ENCODE measurements at regions not wholly inside any gene's neighbourhood (a gene's known extent, or its start where the extent isn't known, plus 50 kb on each side); places are given as distances from the start of the nearest gene placed in this dataset.
A peak's percentile ranks its signal among the peaks of the same experiment; 100 is the strongest.
"Not testable (repeated sequence)": the region's sequence is repeated elsewhere in the genome, so short reads cannot be mapped to it uniquely, and the experiment has no call there.

DNA sequence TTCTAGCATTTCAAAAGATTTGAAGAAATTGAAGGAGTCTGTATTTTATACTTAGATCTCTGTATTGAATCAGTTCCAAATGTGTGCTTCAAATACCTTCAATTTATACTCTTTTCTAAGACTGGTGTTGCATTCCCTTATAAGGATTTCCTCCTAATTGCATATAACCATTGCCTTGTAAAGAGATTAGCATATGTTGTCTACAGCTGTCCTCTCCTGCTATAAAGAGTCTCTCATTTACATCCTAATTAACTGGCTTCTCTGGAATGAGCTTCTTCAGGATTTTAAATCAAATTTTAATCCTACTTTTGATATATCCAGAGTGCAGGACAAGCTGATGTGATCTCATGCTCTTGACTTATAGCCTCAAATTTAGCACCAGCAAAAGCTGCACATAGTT lies 957.3 kb downstream of the XPNPEP1 start:
- no peak for DNase-seq (ENCODE audit: low read depth)

DNA sequence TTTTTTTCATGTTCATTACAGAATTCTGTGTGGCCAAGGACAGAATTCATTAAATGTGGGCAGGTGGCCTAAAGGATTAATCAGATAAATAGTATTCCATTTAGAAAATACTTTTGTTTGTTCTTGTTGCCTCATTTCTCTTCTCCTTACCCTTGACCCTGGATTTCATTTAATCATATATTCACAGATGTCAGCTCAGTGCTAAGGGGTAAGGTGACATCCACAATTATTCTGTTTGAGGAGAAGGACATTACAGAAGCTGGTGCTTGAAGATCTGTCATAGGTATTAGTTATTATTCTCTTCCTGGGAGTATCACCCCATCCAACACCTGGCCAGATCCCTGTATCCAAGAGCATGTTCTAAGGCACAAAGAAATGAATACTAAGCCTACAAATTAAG lies 961.1 kb downstream of the XPNPEP1 start:
- no peak for DNase-seq (ENCODE audit: low read depth)

GRCh38 chr10:108957681-108958080 lies 965.6 kb downstream of the XPNPEP1 start:
- DNase-seq (ENCODE audit: low read depth), result peak; percentile 33

- DNase-seq (ENCODE audit: low read depth), result no peak
These were observed 967.2 kb downstream of the XPNPEP1 start for GRCh38 chr10:108956149-108956548.

- DNase-seq (ENCODE audit: low read depth), result not testable (repeated sequence)
These were observed 1003.3 kb downstream of the XPNPEP1 start for GRCh38 chr10:108920029-108920428.

GRCh38 chr10:108913300-108913699 lies 1010.0 kb downstream of the XPNPEP1 start:
- DNase-seq (ENCODE audit: low read depth), result no peak

DNA sequence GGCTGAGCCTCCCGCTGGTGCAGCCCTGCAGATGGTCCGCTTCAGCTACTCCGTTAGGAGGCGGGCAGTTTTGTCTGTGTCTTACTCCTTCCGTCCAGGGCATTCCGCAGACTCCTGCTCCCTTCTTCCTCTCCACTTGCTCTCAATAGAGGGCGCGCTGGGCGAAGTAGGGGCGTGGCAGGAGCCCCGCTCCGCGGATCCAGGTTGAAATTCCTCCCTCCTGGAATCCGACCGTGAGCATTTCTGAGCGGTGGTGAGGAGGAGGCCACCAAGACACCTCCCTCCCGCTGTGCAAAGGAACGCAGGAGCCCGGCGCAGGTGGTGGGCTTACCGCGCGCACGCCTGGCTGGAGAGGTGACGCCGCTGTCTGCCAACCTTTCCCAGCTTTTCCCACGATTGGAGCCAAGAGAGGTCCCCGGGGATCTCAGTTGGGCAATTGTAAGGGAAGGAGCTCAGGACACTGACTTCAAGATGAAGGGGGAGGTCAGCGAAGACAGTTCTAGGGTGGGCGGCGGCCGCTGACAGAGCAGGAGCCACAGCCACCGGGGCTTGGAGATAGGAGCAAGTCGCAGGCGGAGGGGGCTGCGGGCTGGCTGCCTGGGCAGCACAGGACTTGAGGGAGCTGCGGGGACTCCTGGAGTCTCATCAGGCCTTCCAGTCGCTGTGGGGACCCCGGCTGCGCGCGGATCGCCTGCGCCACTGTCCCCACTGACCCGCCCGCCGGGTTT lies 1011.3 kb downstream of the XPNPEP1 start:
- DNase-seq (ENCODE audit: low read depth), result no peak

DNA sequence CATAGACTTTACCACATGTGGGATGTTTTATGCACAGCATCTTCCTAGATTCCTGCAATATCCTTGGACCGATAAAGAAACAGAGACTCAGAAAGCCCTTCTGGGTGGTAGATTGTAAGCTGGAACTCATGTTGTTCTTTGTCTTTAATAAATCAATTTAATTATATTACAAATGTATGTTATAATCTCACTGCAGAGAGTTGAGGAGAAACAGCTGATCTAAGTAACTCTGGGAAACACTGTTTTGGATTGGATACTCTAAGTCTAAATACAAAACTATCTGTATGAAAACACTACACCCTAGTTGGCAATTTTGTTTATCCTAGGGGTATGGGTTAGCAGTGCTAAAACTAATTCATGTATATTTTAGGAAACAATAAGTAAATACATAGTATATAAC lies 1015.2 kb downstream of the XPNPEP1 start:
- DNase-seq (ENCODE audit: low read depth), result no peak

DNA sequence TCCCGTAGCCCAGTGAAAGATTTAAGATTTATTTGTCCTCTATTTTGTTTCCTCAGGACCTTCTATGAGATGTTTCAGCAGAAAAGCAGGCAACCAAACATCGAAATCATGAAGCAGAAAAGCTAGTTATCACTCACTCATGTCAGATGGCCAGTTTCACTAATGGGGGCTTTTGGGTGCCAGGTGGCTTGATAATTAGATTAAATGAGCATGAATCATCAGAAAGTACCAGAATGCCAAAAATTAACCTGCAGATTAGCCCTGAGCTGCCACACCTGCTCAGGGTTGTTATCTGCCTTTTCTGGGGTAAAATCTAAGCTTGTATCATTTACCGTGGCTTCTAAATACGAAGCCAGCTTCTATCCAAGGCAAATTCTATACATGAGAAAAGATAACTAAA lies 1017.5 kb downstream of the XPNPEP1 start:
- no peak for DNase-seq (ENCODE audit: low read depth)

DNA sequence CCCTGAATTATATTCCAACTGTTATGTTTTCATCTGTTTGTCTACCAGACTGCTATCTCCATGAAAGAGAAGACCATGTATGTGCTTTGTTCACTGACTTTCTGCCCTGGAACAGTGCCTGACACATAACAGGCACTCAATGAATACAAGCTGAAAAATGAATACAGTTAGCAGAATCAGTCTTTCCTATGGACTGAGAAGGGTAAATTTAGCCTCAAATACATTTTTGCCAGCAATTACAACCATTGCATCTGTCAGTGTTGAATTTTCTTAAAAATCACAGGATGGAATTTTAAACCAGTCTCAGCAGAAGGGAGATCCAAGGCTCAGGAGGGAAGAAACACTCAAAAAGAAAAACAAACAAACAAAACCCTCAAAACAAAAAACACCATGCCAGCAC lies 1018.1 kb downstream of the XPNPEP1 start:
- DNase-seq (ENCODE audit: low read depth), result no peak

DNA sequence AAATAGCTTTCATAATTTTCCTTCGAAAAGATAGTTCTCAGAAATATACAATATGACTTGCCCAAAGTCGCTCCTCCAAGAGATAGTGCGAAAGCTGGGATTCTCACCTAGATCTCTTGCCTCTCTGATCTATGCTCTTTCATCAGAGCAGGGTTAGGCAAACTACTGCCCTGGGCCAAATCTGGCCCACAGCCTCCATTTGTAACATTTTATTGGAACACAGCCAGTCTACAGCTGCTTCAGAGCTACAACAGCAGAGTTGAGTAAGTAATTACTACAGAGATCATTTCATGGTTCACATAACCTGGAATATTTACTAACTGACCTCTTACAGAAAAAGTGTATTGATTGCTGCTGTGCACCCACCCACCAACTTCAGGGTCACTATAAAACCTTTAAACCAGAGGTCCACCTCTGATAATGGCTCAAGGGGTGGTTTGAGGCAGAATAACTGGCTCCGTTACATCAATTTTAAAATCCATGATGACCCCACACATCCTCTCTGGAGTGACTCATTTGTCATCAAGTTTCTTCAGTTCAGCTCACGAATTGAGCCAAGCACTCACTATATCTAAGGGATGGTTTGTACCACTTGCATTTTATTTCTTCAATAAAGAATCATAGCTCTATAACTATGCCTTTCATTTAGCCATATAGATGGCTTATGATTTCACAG lies 1019.0 kb downstream of the XPNPEP1 start:
- no peak for DNase-seq (ENCODE audit: low read depth)

DNA sequence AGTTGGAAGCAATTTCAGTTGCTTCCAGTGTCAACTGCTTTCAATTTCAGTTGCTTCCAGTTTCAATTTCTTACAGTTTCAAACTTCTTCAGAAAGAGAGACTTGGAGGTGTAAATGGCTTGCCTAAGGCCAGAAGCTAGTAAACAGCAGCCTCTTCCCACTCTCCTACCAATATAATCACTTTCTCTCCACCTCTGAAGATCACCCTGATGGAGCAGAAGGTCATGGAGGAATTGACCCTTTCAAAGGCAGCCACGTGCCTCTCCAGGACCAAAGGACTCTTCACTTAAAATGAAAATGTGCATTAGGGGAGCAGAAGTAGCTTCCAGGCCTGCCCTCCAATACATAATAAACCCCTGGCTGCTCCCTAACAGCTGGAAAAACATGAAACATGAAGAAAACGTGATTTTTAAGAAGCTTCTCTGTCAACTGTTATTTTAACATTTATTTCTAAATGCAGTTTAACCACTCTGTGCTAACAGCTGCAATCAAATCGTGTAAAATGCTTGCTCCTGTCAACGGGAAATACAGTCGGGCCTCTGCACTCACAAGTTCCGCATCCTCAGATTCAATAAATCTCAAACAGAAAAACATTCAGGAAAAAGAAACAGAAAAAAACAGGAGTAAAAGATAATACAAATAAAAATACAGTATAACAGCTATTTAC lies 1020.6 kb downstream of the XPNPEP1 start:
- no peak for DNase-seq (ENCODE audit: low read depth)

- DNase-seq (ENCODE audit: low read depth), result no peak
These were observed 1021.3 kb downstream of the XPNPEP1 start for GRCh38 chr10:108901781-108902618.

DNA sequence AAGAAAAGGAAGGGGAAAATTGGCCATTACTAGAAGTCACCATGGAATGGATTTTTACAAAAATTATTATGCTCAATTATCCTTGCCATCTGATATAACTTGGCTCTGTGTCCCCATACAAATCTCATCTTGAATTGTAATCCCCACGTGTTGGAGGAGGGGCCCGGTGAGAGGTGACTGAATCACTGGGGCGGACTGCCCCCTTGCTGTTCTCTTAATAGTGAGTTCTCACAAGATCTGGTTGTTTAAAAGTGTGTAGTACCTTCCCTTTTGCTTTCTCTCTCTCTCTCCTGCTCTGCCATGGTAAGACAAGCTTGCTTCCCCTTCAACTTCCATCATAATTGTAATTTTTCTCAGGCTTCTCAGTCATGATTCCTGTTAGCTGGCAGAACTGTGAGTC lies 1023.6 kb downstream of the XPNPEP1 start:
- no peak for DNase-seq (ENCODE audit: low read depth)

DNA sequence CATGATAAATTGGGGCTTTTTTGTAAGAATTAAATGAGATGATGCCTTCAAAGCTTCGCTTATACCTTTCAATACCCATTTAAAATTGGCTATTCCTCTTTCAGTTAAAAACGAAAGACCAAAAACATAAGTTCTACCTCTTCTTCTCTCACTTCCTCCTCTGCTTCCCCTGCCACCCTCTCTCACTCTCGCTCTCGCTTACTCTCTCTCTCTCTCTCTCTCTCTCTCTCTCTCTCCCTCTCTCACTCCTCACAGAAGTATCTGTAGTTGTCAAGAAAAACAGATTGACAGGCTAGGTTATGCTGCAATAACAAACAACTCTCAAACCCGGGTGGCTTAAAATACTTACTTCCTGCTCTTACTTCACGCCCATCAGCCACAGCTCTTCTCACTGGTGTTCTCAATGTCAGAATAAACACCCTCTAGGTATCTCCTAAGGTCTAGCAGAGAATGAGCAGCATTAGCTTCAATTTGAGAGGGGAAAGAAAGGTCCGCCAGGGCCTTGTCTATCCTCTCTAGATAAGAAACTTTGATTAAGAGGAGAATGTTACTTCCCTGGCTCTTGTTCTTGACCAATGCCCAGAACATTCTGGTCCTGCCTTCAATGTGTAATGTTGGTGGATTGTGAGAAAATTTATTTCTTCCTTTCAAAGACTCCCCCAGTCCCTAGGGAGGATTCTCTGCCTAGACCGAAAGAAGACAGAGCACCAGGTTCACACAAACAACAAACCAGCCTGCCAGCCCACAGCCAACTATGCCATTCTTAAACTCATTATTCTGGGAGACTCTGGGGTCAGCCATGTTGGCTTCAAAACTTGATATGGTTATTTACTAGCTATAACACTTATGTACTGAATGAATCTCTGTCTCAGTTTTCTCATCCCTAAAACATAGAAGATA lies 1028.7 kb downstream of the XPNPEP1 start:
- DNase-seq (ENCODE audit: low read depth), result no peak

DNA sequence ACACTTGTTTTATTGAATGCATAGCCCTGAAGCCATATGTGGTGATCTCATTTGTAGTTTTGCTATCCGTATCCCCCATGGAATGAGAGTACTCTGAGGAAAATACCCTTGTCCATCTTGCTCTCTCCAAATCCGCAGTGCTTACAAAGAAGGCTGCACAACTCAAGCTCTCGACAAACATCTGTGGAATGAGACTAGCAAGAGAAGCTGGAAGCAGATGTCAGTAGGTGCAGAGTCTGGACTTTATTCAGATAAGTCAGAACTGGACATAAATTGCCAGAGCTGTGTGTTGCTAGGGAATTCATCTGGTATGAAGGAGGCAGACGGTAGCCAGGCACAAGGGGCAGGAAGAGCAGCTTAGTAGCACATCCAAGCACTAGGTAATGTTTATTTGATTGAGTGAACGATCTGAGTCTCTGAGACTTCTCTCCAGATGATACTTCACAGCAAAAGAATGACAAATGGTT lies 1046.2 kb downstream of the XPNPEP1 start:
- DNase-seq (ENCODE audit: low read depth), result no peak

- no peak for DNase-seq (ENCODE audit: low read depth)
These were observed 1050.5 kb downstream of the XPNPEP1 start for GRCh38 chr10:108872854-108873253.

- no peak for DNase-seq (ENCODE audit: low read depth)
These were observed 1054.4 kb downstream of the XPNPEP1 start for GRCh38 chr10:108868881-108869280.

DNA sequence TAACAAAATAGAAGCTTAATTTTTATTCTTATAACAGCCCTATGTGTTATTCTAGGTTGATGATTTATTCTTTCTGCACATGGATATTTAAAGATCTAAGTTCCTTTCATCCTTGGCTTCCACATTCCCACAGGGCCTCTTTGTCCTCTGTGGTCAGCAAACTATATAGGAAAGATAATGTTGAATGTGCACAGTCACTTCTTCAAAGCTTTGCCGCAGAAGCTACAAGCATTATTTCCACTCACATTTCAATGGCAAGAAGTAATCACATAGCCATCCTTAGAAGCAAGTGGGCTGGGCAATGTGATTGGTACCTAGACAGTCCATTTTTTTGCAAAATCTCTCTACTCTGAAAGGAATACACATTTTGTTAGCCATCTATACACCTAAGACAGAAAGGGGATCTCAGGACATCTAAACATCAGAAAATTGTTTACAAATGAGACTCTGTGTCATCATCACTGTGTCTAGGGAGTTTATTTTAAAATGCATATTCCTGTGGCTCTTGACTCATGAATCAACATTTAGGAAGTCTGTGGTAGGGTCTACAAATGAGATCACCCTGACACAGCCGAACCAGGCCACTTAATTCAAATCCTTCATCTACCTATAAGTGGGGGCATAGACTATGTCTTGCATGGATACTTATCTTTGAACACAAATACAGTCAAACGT lies 1060.5 kb downstream of the XPNPEP1 start:
- peak; percentile 9 for DNase-seq (ENCODE audit: low read depth)

GRCh38 chr10:108861181-108861754 lies 1062.0 kb downstream of the XPNPEP1 start:
- DNase-seq (ENCODE audit: low read depth), result no peak

Data from GM04503 (cell line).